Stimulated activated memory B cell treated with anti-CD40 and anti-IgM and Interleukin-4, amounts not matched to agents 10 μg/mL and 1 μg/mL and 100 μg/mL, for 72 hours (primary cell): ENCODE measurements at regions not wholly inside any gene's neighbourhood (a gene's known extent, or its start where the extent isn't known, plus 50 kb on each side); places are given as distances from the start of the nearest gene placed in this dataset.

Experiments used
- ATAC-seq: fragments of 150-1000 bp; cut with Tn5 transposase; 2 replicates; pipeline ENCODE4 v1.10.0; 2021
- H3K27ac Mint-ChIP-seq: one replicate; pipeline ENCODE4 v1.8.0; 2022; ENCODE audit warnings: mild to moderate bottlenecking, mixed read lengths
- H3K27me3 Mint-ChIP-seq: one replicate; pipeline ENCODE4 v1.8.0; 2022; ENCODE audit warnings: mixed read lengths
- H3K36me3 Mint-ChIP-seq: one replicate; pipeline ENCODE4 v1.8.0; 2022; ENCODE audit warnings: mixed read lengths
- H3K4me1 Mint-ChIP-seq: one replicate; pipeline ENCODE4 v1.8.0; 2022; ENCODE audit warnings: mixed read lengths
- H3K4me3 Mint-ChIP-seq: one replicate; pipeline ENCODE4 v1.8.0; 2022; ENCODE audit warnings: mild to moderate bottlenecking, moderate library complexity, mixed read lengths
- H3K9me3 Mint-ChIP-seq: one replicate; pipeline ENCODE4 v1.8.0; 2022; ENCODE audit warnings: mixed read lengths

GRCh38 chr5:104793031-104793754 is 1230.6 kb upstream of the NUDT12 start:
- no peaks in the 10 kb centered on the region for H3K9me3 Mint-ChIP-seq

GRCh38 chr5:104789366-104789765 is 1226.8 kb upstream of the NUDT12 start:
- Mint-ChIP-seq H3K4me1 (no peaks in the 10 kb centered on the region), H3K27ac (no peak overlapping the region), H3K9me3 (peaks cover 8% of the 10 kb centered on the region), H3K36me3 (no peaks in the 10 kb centered on the region), H3K4me3 (no peak overlapping the region), H3K27me3 (no peaks in the 10 kb centered on the region)
- ATAC-seq, result no peak

More at GRCh38 chr5:104793031-104793754, 1230.6 kb upstream of the NUDT12 start:
- Mint-ChIP-seq H3K27ac (no peak overlapping the region), H3K27me3 (no peaks in the 10 kb centered on the region), H3K36me3 (no peaks in the 10 kb centered on the region), H3K4me3 (no peak overlapping the region), H3K4me1 (no peaks in the 10 kb centered on the region)
- ATAC-seq, result no peak

- no peak for ATAC-seq
- H3K9me3 Mint-ChIP-seq, result peaks cover 8% of the 10 kb centered on the region
- no peaks in the 10 kb centered on the region for H3K36me3 Mint-ChIP-seq
- no peak overlapping the region for H3K4me3 Mint-ChIP-seq
- no peaks in the 10 kb centered on the region for H3K27me3 Mint-ChIP-seq
- no peak overlapping the region for H3K27ac Mint-ChIP-seq
- H3K4me1 Mint-ChIP-seq, result no peaks in the 10 kb centered on the region
Measured at GRCh38 chr5:104785097-104785496, 1222.5 kb upstream of the NUDT12 start.

- no peak overlapping the region for H3K4me3 Mint-ChIP-seq
- no peak for ATAC-seq
- H3K9me3 Mint-ChIP-seq, result no peaks in the 10 kb centered on the region
- H3K36me3 Mint-ChIP-seq, result no peaks in the 10 kb centered on the region
- H3K27me3 Mint-ChIP-seq, result no peaks in the 10 kb centered on the region
- H3K27ac Mint-ChIP-seq, result no peak overlapping the region
- H3K4me1 Mint-ChIP-seq, result no peaks in the 10 kb centered on the region
Measured at GRCh38 chr5:104774372-104774771, 1211.8 kb upstream of the NUDT12 start.

GRCh38 chr5:104764197-104764596 is 1201.6 kb upstream of the NUDT12 start:
- Mint-ChIP-seq H3K4me1 (no peaks in the 10 kb centered on the region), H3K27me3 (no peaks in the 10 kb centered on the region), H3K4me3 (no peak overlapping the region), H3K36me3 (no peaks in the 10 kb centered on the region), H3K27ac (no peak overlapping the region), H3K9me3 (peaks cover 4% of the 10 kb centered on the region)
- no peak for ATAC-seq

GRCh38 chr5:104763216-104763615 is 1200.6 kb upstream of the NUDT12 start:
- no peak for ATAC-seq
- H3K27me3 Mint-ChIP-seq, result no peaks in the 10 kb centered on the region
- no peaks in the 10 kb centered on the region for H3K36me3 Mint-ChIP-seq
- no peak overlapping the region for H3K27ac Mint-ChIP-seq
- no peak overlapping the region for H3K4me3 Mint-ChIP-seq
- H3K9me3 Mint-ChIP-seq, result peaks cover 7% of the 10 kb centered on the region
- no peaks in the 10 kb centered on the region for H3K4me1 Mint-ChIP-seq

GRCh38 chr5:104757915-104758314 is 1195.3 kb upstream of the NUDT12 start:
- ATAC-seq, result no peak
- Mint-ChIP-seq H3K27me3 (no peaks in the 10 kb centered on the region), H3K9me3 (peaks cover 10% of the 10 kb centered on the region), H3K27ac (no peak overlapping the region), H3K36me3 (no peaks in the 10 kb centered on the region), H3K4me1 (no peaks in the 10 kb centered on the region), H3K4me3 (no peak overlapping the region)

- H3K4me1 Mint-ChIP-seq, result no peaks in the 10 kb centered on the region
- H3K27ac Mint-ChIP-seq, result no peak overlapping the region
- H3K36me3 Mint-ChIP-seq, result no peaks in the 10 kb centered on the region
- peaks cover 9% of the 10 kb centered on the region for H3K9me3 Mint-ChIP-seq
- H3K4me3 Mint-ChIP-seq, result no peak overlapping the region
- no peaks in the 10 kb centered on the region for H3K27me3 Mint-ChIP-seq
- ATAC-seq, result no peak
Measured at GRCh38 chr5:104755806-104756205, 1193.2 kb upstream of the NUDT12 start.

- Mint-ChIP-seq H3K4me1 (no peaks in the 10 kb centered on the region), H3K27ac (no peak overlapping the region), H3K4me3 (no peak overlapping the region), H3K9me3 (peaks cover 5% of the 10 kb centered on the region), H3K36me3 (no peaks in the 10 kb centered on the region), H3K27me3 (no peaks in the 10 kb centered on the region)
- ATAC-seq, result no peak
Measured at GRCh38 chr5:104754311-104754995, 1191.9 kb upstream of the NUDT12 start.

- H3K27me3 Mint-ChIP-seq, result no peaks in the 10 kb centered on the region
- H3K4me1 Mint-ChIP-seq, result no peaks in the 10 kb centered on the region
- no peak overlapping the region for H3K4me3 Mint-ChIP-seq
- H3K36me3 Mint-ChIP-seq, result no peaks in the 10 kb centered on the region
- ATAC-seq, result no peak
- no peak overlapping the region for H3K27ac Mint-ChIP-seq
- peaks cover 5% of the 10 kb centered on the region for H3K9me3 Mint-ChIP-seq
Measured at GRCh38 chr5:104751969-104752368, 1189.4 kb upstream of the NUDT12 start.

- H3K27ac Mint-ChIP-seq, result no peak overlapping the region
- no peak for ATAC-seq
- peaks cover 12% of the 10 kb centered on the region for H3K9me3 Mint-ChIP-seq
- no peaks in the 10 kb centered on the region for H3K4me1 Mint-ChIP-seq
- H3K27me3 Mint-ChIP-seq, result no peaks in the 10 kb centered on the region
- no peak overlapping the region for H3K4me3 Mint-ChIP-seq
- H3K36me3 Mint-ChIP-seq, result no peaks in the 10 kb centered on the region
Measured at GRCh38 chr5:104739905-104740304, 1177.3 kb upstream of the NUDT12 start.

- Mint-ChIP-seq H3K4me1 (no peaks in the 10 kb centered on the region), H3K4me3 (no peak overlapping the region), H3K36me3 (no peaks in the 10 kb centered on the region), H3K27me3 (no peaks in the 10 kb centered on the region), H3K27ac (no peak overlapping the region), H3K9me3 (peaks cover 10% of the 10 kb centered on the region)
- ATAC-seq, result no peak
Measured at GRCh38 chr5:104739503-104739902, 1176.9 kb upstream of the NUDT12 start.

GRCh38 chr5:104736073-104736472 is 1173.5 kb upstream of the NUDT12 start:
- Mint-ChIP-seq H3K9me3 (no peaks in the 10 kb centered on the region), H3K4me3 (no peak overlapping the region), H3K27ac (no peak overlapping the region), H3K4me1 (no peaks in the 10 kb centered on the region), H3K27me3 (no peaks in the 10 kb centered on the region), H3K36me3 (no peaks in the 10 kb centered on the region)
- ATAC-seq, result no peak

GRCh38 chr5:104734046-104734445 is 1171.5 kb upstream of the NUDT12 start:
- Mint-ChIP-seq H3K36me3 (no peaks in the 10 kb centered on the region), H3K27ac (no peak overlapping the region), H3K27me3 (no peaks in the 10 kb centered on the region), H3K4me1 (no peaks in the 10 kb centered on the region), H3K4me3 (no peak overlapping the region), H3K9me3 (peaks cover 4% of the 10 kb centered on the region)
- no peak for ATAC-seq

- Mint-ChIP-seq H3K4me1 (no peaks in the 10 kb centered on the region), H3K27me3 (no peaks in the 10 kb centered on the region), H3K4me3 (no peak overlapping the region), H3K9me3 (peaks cover 4% of the 10 kb centered on the region), H3K36me3 (no peaks in the 10 kb centered on the region), H3K27ac (no peak overlapping the region)
- ATAC-seq, result no peak
Measured at GRCh38 chr5:104733063-104733669, 1170.6 kb upstream of the NUDT12 start.

- Mint-ChIP-seq H3K36me3 (no peaks in the 10 kb centered on the region), H3K27ac (no peak overlapping the region), H3K27me3 (no peaks in the 10 kb centered on the region), H3K9me3 (peaks cover 4% of the 10 kb centered on the region), H3K4me3 (no peak overlapping the region), H3K4me1 (no peaks in the 10 kb centered on the region)
- no peak for ATAC-seq
Measured at GRCh38 chr5:104731331-104731730, 1168.7 kb upstream of the NUDT12 start.
